CD4-positive, alpha-beta T cell treated with Interferon alpha-2 for 1 hour (primary cell): ENCODE measurements at regions not wholly inside any gene's neighbourhood (a gene's known extent, or its start where the extent isn't known, plus 50 kb on each side); places are given as distances from the start of the nearest gene placed in this dataset.
"Not testable (repeated sequence)": the region's sequence is repeated elsewhere in the genome, so short reads cannot be mapped to it uniquely, and the experiment has no call there.

Experiments used
- DNase-seq, 2 donors: peaks; one replicate each; pipeline ENCODE4 v3.0.0-alpha.2; 2020 to 2022

GRCh38 chr11:94235772-94236171, 68.6 kb upstream of the IZUMO1R start:
- DNase-seq = not testable (repeated sequence)

GRCh38 chr11:94236416-94236815, 68.0 kb upstream of the IZUMO1R start:
- not testable (repeated sequence) for DNase-seq

GRCh38 chr11:94237447-94238153, 66.8 kb upstream of the IZUMO1R start:
- peak; percentile 2 to 11 for DNase-seq

- peak; percentile 1 to 14 for DNase-seq
Observed at GRCh38 chr11:94238154-94238735, 66.1 kb upstream of the IZUMO1R start.

- DNase-seq = not testable (repeated sequence)
Observed at GRCh38 chr11:94238774-94239173, 65.6 kb upstream of the IZUMO1R start.

- DNase-seq = no peak
Observed at GRCh38 chr11:94241896-94242295, 62.5 kb upstream of the IZUMO1R start.

GRCh38 chr11:94243571-94244515, 60.5 kb upstream of the IZUMO1R start:
- no peak for DNase-seq

GRCh38 chr11:94245121-94245520, 59.3 kb upstream of the IZUMO1R start:
- DNase-seq = no peak

- DNase-seq = not testable (repeated sequence)
Observed at GRCh38 chr11:94248301-94248700, 56.1 kb upstream of the IZUMO1R start.

GRCh38 chr11:94254214-94254613, 50.2 kb upstream of the IZUMO1R start:
- no peak for DNase-seq
